Suppressor macrophage treated with lipopolysaccharide for 1 hour (primary cell): ENCODE measurements at regions not wholly inside any gene's neighbourhood (a gene's known extent, or its start where the extent isn't known, plus 50 kb on each side); places are given as distances from the start of the nearest gene placed in this dataset.

Experiments used
- DNase-seq, 3 donors: peaks; one replicate each; pipeline ENCODE4 v3.0.0-alpha.2; 2020 to 2022

DNA sequence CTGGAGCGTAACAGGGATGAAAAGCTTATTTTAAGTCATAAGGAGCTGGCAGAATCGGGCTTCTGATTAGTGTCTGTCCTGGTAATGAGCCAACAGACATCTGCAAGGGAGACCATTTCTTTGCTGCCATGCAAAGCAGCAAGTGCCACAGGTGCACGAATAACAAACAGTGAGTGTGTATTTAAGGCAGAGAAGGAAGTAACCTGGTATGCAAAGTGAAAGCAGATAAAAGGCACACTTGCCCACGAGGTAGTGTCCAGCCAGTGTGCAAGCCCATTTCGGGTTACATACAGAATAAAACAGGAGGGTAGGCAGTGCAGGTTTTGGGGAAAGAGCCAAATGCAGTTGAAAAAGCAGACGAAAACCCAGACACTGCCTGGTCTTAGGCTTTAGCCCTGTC lies 1153.7 kb downstream of the SI start:
- no peak for DNase-seq

DNA sequence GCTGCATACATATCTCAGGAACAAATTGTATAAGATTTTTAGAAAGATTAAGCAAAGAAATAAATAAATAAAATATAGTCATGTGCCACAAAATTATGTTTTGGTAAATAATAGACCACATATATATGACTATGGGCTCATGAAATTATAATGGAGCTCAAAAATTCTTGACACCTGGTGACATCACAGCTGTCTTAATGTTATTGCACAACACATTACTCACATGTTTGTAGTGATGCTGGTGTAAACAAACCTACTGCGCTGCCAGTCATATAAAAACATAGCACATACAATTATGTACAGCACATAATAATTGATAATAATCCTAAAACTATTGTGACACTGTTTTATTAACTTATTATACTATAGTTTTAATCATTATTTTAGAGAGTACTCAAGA lies 1159.1 kb downstream of the SI start:
- no peak for DNase-seq

DNA sequence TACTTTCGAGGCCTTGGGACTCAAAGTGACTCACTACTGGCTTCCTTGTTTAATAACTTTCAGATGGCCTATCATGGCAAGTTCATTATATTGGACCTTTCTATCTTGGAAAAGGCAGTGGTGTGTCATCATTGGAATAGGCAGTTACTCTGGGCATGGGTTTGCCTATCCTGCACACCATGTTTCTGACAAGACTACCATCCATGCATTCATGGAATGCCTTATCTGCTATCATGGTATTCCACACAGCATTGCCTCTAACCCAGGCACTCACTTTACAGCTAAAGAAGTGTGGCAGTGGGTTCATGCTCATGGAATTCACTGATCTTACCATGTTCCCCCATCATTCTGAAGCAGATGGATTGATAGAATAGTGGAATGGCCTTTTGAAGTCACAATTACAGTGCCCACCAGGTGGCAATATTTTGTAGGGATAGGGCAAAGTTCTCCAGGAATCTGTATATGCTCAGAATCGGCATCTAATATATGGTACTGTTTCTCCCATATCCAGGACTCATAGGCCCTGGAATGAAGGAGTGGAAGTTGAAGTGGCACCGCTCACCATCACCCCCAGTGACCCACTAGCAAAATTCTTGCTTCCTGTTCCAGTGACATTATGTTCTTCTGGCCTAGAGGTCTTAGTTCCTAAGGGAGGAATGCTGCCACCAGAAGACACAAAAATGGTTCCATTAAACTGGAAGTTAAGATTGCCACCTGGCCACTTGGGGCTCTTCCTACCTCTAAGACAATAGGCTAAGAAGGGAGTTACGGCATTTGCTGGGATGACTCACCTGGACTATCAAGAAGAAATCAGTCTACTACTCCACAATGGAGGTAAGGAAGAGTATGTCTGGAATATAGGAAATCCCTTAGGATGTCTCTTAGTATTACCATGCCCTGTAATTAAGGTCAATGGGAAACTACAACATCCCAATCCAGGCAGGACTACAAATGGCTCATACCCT lies 1161.4 kb downstream of the SI start:
- DNase-seq = no peak

DNA sequence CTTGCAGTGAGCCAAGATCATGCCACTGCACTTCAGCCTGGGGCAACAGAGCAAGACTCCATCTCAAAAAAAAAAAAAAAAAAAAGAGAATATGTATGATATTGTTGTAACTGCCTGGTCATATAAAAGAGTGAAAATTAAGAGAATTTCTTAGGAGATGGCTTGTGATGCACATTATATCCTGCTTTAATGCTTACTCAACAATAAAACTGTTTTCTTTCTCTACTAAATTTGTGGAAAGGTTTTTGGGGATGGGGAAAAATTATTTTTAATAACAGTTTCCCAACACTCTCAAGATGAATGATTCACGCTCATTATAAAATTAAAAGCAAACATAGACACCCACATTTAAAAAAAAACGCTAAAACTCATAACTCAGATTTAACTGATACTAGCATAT lies 1163.0 kb downstream of the SI start:
- DNase-seq = no peak

DNA sequence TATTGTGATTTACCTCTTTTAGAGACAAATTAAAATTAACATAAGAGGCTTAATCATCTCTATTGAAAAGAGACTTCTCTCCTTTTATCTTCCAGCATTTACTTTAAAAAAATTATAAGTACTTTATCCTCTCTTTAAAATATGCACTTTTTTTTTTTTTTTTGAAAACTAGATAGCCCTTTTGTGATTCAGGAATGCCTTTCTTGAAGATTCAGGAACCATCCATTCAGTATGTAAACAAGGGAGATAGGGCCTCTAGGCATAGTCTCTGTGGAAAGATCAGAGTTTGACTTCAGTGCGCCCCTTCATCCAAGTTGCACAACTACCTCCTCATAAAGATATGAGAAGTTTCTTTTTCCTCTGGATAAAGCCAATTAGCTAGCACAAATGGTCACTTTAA lies 1163.7 kb downstream of the SI start:
- no peak for DNase-seq

DNA sequence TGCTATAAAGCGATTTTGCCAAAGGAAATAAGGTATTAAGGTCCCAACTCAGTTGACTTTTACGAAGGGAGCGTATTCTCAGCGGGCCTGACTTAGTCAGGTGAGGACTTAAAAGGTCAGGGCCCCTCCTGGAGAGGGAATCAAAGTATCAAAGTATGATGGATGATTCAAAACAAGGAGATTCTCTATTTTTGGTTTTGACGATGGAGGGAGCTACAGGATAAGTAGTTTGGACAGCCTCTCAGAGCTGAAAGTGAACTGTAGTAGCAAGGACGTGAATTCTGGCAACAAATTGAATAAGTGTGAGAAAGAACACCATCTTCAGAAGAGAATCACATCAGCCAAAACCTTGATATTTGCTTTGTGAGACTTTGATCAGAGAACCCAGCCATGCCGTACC lies 1186.5 kb downstream of the SI start:
- DNase-seq = no peak

DNA sequence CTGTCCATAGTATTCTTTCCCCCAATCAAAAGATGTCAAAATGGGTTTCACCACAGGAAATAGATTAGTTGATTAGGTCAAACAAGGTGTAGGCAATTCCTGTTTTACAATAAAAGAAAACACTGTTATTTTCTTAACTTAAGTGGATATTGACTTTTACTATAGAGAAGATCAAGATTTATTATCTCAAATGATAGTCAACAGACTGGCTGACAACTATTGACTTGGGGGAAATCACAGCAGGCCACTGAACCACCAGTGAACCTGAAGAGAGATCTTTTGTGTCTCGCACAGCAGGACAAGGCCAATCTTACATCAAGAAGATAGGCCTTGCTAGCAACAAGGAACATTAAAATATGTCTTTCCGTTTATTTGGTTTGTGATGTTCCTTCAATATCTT lies 1187.6 kb downstream of the SI start:
- no peak for DNase-seq

DNA sequence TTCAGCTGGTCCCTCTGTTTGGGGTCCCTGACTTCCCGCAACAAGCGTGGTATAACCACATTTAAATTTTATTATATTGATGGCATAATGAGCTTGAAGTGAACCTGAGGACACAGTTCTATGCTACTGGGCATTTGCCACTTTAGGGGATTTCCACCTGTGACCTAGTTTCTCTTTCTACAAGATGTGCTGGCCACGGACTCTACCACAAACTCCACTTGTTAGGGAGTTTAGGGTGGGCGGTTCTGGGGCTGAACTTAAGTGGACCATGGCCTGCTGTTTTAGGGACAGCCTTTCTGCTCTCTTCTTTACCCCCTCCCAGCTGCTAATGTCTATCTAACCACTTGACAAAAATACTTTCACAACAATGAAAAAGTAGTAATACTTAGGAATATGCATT lies 1199.1 kb downstream of the SI start:
- DNase-seq = no peak

DNA sequence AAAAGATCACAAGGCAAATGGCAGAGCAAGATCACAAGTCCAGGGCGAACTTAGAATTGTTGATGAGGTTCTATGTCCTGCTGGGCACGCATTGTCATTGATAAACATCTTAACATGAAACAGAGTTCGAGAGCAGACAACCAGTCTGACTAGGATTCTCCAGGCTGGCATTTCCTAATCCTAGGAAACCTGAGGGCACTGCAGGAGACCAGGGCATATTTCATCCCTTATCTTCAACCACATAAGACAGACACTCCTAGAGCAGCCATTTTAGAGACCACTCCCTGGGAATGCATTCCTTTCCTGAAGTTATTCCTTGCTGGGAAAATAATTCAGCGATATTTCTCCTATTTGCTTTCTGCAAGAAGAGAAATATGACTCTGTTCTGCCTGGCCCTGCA lies 1199.9 kb downstream of the SI start:
- no peak for DNase-seq

DNA sequence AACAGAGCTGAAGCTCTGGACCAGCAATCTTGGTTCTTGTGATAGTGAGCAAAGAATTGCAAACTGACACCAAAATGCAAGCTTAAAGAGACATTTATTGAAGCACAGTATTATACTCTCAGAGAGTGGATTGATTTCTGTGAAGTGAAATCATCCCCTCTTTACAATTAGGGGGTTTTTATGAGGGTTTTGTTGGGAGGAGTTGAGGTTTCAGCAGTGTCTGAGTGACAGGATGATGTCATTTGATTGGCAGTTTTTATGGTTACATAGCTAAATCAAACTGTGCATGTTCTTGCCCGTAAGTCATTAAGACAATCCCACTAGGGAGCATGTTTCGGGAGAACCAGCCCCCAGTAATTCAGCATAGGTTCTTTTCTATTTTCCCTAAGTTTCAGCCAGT lies 1200.5 kb downstream of the SI start:
- no peak for DNase-seq

DNA sequence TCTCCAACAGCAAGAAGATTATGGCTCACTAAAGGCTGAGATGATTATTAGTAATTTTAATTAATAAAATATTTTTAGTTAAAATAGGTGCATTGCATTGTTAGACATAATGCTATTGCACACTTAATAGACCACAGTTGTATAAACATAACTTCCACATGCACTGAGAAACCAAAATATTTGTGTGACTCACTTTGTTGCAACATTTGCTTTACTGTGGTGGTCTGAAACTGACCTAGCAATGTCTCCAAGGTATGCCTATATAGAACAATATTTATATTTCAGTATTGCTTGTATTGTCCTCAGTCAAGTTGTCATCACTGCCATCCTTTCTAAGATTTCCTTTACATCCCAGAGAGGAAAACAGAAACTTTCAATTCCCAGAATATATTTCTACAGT lies 1215.2 kb downstream of the SI start:
- DNase-seq = no peak

DNA sequence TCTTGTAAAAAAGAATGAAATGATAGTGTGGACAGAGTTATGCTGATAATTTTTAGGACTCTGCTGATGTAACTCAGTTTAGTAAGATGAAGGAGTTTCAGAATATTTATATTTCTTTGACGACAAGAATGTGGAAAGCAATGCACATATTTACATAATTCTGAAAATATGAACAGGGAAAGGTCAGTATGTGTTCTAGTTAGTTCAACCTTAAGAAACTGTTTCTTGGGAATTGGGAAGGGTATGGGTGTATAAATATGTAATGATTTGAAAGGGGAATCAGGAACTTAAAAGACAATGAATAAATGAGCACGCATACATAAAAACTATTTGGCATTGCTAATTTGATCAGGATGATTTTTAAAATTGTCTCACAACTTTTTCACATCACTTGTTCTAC lies 1226.1 kb downstream of the SI start:
- no peak for DNase-seq

DNA sequence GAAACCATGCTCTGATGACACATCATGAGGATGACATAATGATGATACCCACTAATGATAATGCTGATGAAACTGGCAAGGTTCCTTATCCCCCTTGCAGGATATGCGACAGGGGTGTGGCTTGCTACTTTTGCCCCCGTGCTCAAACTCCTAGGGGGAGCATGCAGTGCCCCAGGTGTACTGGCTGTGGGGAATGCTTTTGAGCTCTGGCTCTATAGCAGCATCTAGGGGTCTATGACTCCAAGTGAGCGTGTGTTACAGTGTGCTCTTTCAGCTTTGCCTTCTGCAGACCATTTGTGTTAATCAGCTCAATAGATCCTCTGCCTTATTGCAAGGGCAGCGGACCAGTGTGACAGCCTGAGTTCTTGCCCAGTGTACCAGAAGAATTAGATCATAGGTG lies 1239.5 kb downstream of the SI start:
- no peak for DNase-seq

DNA sequence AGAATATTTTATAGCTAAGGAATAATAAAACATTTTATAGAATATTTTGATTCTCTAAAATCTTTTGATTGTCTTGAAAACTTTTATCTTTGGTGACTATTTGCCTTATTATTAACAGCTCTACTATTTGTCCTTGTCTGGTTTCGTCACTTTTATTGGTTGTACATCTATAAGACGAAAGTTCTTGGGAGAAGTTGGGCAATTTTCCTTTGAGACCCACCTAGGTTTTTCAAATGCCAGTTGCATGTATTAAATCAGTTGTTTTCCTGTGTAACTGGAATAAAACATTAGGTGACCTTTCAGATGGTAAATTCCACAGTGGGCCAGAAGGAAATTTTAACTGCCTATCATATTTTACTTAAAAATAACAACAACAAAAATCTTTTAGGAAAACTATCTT lies 1245.7 kb downstream of the SI start:
- no peak for DNase-seq

DNA sequence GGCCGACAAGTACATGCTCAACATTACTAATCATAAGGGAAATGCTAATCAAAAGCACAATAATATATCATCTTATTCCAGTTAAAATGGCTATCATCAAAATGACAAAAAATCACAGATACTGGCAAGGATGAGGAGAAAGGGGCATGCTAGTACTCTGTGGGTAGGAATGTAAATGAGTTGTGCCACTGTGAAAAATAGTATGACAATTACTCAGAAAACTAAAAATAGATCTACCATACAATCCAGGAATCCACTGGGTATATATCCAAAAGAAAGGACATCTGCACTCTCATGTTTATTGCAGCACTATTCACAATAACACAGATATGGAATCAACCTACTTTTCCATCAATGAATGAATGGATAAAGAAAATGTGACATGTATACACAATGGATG lies 1256.5 kb downstream of the SI start:
- no peak for DNase-seq

DNA sequence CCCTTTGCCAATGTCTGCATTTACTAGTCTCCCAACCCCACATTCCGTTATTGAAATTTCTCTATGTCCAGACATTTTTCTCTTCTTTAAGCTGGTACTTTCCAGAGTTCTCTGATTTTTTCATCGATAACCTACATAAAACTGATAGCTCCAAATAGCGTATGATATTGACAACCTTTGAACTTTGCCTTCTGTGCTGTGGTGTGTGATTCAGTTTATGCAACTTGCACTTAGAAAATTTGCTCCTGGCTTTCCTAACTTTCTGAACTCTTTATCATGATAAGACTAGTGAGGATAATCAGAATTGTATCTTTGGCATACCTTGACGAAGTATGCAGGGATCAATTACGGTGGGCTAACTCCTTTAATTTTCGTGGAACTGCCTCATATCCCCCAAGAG lies 1261.3 kb downstream of the SI start:
- no peak for DNase-seq

DNA sequence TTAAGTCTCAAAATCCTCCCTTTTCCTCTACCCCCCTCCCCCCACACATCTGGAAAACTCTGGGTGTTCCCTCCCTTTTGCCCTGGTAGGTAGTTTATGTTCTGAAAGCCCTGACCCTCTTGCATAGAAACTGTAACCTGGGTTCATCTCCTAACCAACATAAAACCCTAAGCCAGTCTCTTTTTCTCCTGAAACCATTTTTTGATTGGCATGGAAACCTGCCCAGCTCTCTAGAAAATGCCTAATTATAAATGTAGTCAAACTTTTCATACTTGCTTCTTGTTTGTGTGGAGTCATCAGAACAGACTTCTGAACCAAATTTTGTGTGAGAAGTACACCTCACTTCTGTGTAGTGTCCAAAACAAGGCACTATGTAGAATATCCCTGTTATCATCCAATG lies 1264.4 kb downstream of the SI start:
- DNase-seq = no peak

DNA sequence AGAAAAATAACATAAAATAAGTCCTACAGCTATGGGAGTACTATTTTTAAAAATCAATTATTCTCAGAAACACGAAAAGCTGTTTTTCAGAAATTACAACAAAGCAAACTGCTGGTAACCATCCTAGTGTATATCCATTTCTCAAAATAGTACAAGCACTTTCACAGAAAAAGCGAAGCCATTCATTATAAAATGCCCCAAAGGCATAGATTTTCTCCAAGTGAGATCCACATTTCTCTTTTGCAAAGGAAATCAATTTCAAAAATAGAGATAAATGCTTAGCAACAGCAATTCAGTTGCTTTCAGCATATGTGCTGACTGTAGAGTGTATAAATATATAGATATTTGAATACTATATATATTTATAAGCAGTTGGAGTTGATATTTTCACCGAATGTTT lies 1266.3 kb downstream of the SI start:
- no peak for DNase-seq

DNA sequence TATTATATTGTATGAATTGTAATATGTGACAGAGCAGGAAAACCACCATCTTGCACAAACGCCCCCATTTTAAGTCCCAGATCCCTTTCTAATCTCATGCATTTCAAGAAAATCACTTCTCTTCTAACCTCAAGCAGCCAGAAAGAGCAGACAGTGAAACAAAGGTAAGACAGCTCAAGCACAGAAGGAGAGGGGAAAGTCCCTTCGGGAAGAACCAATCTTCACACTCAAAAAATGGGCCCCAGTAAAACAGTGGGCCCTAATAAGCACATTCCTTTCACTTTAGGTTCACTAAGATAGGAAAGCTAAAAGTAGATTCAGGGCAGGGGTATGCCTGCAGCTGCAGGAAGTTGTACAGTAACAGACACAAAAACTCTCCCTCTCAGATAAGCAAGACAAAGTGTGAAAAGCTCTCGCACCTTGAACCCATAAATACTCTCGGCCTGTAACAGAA lies 1268.7 kb downstream of the SI start:
- no peak for DNase-seq

DNA sequence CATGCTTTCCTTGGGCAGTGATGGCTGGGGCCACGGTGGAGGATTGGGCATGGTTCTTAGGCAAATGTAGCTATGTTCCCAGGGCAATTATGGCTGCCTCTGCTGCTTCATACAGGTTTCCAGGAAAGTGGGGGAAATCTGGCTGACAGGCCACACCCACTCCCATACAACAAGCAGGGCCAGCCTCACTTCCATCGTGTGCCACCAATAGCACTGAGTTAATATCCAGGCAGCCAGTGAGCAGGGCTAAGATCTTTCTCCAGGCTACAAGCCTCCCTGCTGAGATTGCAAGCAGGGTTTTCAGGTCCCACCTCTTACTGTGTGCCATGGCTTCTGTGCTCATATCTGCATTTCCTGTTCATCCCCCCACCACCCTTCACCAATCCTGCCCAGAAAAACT lies 1291.9 kb downstream of the SI start:
- DNase-seq = no peak

DNA sequence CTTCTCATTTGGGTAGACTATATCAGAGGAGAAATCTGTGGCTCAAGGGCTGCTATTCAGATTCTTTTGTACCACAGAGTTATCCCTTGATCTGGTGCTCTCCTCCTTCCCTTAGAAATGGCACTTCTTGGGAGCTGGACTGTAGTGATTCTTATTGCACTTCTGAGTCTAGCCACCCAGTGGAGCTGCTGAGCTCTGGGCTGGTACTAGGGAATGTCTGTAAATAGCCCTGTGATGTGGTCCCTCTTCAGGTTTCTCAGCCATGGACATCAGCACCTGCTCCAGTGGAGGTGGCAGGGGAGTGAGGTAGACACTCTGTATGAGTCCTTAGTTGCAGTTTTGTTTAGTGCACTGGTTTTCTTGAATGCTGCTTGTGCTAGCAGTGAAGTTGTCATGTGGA lies 1292.6 kb downstream of the SI start:
- no peak for DNase-seq

DNA sequence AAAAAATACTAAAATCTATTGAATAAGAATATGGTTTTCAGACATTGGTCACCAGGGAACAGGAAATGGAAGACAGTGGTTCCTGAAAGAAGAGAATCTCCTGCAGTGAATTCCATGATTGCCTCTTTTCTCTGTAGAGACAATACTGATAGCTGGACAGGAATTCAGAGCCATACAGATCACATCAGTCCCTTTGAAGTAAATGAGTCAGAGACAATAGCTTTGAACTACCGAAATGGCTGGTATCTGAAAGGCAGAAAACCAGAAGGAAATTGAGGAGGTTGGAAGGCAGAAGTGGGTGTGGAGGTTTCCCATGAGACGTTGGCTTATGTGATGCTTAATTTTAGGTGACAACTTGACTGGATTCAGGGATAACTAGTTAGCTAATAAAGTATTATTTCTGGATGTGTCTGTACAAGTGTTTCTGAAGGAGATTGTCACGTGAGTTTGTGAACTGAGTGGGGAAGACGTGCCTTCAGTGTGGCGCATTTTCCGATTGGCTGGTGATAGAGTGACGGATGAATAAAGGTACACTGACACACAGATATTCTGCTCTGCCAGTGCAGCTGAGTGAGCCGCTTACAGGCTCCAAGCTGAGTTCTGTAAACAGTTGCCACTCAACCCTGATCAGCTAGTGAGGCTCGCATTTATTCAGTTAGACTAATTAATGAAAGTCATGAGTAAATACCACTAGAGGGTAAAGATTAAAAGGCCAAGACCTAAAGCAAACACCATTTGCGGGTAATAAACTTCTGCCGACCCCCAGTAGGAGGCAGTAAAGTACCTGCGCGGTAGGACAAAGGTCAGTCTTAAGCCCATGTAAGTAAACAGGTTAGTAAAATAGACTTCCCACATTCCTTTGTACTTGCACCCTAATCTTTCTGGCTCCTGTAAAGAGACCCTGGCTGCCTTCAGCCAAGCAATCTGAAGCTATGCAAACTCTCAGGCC lies 1298.6 kb downstream of the SI start:
- DNase-seq = no peak

DNA sequence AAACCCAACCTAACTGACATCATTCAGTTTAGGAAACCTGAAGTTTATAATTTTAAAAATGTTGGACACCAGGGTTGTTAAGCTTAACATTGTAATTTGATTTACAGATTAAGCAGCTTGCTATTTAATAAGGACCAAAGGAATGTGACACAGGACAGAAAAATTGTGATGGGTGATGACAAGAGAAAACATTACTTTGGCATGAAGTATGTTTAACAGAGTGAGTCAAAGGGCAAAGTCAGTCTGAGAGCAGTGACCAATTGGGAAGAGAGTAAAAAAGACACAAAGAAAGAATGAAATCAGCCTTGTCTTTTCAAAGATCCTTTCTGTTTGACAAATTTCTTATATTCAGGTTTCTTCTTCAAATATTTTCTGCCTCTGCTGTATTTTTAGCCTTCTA lies 1301.6 kb downstream of the SI start:
- no peak for DNase-seq

DNA sequence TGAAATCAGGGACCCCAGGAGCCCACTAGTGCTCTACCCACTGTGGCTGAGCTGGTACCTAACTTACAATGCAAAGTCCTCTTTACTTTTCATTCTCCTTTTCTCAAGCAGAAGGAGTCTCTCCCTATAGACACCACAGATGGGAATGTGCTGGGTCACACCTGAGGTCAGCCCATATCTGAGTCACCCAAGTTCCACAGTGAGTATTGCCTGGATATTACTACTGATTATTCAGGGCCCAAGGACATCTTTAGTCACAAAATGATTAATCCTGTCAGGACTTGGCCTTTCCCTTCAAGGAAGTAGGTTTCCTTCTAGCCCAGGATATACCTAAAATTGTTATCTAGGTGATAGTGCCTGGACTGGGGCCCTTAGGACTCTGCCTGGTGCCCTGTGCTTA lies 1305.2 kb downstream of the SI start:
- DNase-seq = no peak
